ENCODE measurements at regions not wholly inside any gene's neighbourhood (a gene's known extent, or its start where the extent isn't known, plus 50 kb on each side); places are given as distances from the start of the nearest gene placed in this dataset.

DNA sequence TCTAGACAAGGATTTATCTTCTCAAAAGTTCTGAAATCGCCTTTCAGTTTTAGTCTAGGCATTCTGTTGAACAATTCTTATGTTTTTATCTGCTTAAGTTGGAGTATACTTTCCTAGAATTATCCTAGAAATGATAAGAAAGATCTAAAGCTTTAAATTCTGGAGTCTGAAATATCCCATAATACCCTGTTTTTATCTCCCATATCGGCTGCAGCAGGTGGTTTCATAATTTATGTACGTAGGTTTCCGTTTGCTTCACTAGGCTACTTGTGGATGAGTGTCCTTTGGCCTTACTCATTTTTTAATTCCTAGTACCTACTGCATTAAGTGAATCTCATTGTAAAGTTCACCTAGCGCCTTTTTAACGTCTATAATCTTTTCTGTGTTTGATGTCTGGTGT, 58.5 kb upstream of the MGAT5 start:
- Histone ChIP-seq H3K9me3 (ENCODE audit: control insufficient read depth, low read depth, low read length) (no peaks in the 10 kb centered on the region), H2AK5ac (ENCODE audit: insufficient read length, low read length) (no peak overlapping the region), H2BK5ac (ENCODE audit: insufficient read length, low read length) (no peak overlapping the region), H3K27ac (ENCODE audit: insufficient read length, low read depth, low read length) (no peak overlapping the region), H2BK12ac (ENCODE audit: insufficient read length, low read depth, low read length) (no peak overlapping the region), H3K18ac (ENCODE audit: insufficient read length, low read depth, low read length) (no peak overlapping the region), H3K23me2 (ENCODE audit: insufficient read length, low read depth, low read length, poor library complexity, severe bottlenecking) (no peaks in the 10 kb centered on the region), H2BK20ac (ENCODE audit: low read depth, low read length, poor library complexity, severe bottlenecking) (no peak overlapping the region), H2BK15ac (ENCODE audit: low read depth, low read length) (no peak overlapping the region), H3K4me1 (ENCODE audit: insufficient read depth, low read length) (no peaks in the 10 kb centered on the region; the same call in 1 of the 2 replicates), H3K9ac (ENCODE audit: extremely low read depth, insufficient read length, low read length) (no peak overlapping the region), H4K91ac (ENCODE audit: insufficient read length, low read depth, low read length) (no peak overlapping the region), H4K8ac (replicated peaks; ENCODE audit: insufficient read length, low read depth, low read length) (no peak overlapping the region), H2AFZ (ENCODE audit: low read length) (no peak overlapping the region), H3T11ph (ENCODE audit: low read length) (no peak overlapping the region), H3K4ac (ENCODE audit: low read depth, low read length) (no peak overlapping the region), H3K56ac (ENCODE audit: insufficient read length, low read depth, low read length) (no peak overlapping the region), H3K27me3 (ENCODE audit: insufficient read depth, low read length) (no peaks in the 10 kb centered on the region), H2BK120ac (ENCODE audit: low read depth, low read length, poor library complexity, severe bottlenecking) (no peak overlapping the region), H3K4me2 (ENCODE audit: insufficient read depth, insufficient read length, low read length) (no peak overlapping the region), H3K79me2 (ENCODE audit: insufficient read depth, low read length) (peaks cover 3% of the 10 kb centered on the region; the same call in 1 of the 2 replicates), H4K20me1 (ENCODE audit: control insufficient read depth, insufficient read depth, insufficient read length) (no peaks in the 10 kb centered on the region), H4K5ac (ENCODE audit: insufficient read length, low read depth, low read length) (no peak overlapping the region), H3K79me1 (ENCODE audit: insufficient read depth, low read depth, low read length, poor library complexity, severe bottlenecking) (peaks cover 2% of the 10 kb centered on the region), H3K23ac (ENCODE audit: insufficient read length, low read depth, low read length) (no peak overlapping the region), H3K14ac (ENCODE audit: insufficient read depth, low read length) (no peak overlapping the region)
- WGBS (ENCODE audit: extremely low coverage, insufficient read length, low lambda C conversion rate): no CpG with 5 or more reads among the region's 6 CpGs
- Mint-ChIP-seq H3K27me3 (ENCODE audit: low read depth) (no peaks in the 10 kb centered on the region), H3K27ac (no peak overlapping the region), H3K4me3 (no peak overlapping the region), H3K9me3 (no peaks in the 10 kb centered on the region), H3K4me1 (peaks cover 22 to 25% of the 10 kb centered on the region in 2 experiments), H3K36me3 (ENCODE audit: insufficient read depth in 1 of 3, low read depth in 3 of 3) (peaks cover 0 to 4% (median 3%) of the 10 kb centered on the region in 3 experiments; a peak in 2 of 7 replicates)
- no peak for DNase-seq
- TF ChIP-seq, protein P1, sequence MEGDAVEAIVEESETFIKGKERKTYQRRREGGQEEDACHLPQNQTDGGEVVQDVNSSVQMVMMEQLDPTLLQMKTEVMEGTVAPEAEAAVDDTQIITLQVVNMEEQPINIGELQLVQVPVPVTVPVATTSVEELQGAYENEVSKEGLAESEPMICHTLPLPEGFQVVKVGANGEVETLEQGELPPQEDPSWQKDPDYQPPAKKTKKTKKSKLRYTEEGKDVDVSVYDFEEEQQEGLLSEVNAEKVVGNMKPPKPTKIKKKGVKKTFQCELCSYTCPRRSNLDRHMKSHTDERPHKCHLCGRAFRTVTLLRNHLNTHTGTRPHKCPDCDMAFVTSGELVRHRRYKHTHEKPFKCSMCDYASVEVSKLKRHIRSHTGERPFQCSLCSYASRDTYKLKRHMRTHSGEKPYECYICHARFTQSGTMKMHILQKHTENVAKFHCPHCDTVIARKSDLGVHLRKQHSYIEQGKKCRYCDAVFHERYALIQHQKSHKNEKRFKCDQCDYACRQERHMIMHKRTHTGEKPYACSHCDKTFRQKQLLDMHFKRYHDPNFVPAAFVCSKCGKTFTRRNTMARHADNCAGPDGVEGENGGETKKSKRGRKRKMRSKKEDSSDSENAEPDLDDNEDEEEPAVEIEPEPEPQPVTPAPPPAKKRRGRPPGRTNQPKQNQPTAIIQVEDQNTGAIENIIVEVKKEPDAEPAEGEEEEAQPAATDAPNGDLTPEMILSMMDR (conservative IDR thresholded peaks at IDR 0.05): no peak
